ENCODE measurements at regions not wholly inside any gene's neighbourhood (a gene's known extent, or its start where the extent isn't known, plus 50 kb on each side); places are given as distances from the start of the nearest gene placed in this dataset.

DNA sequence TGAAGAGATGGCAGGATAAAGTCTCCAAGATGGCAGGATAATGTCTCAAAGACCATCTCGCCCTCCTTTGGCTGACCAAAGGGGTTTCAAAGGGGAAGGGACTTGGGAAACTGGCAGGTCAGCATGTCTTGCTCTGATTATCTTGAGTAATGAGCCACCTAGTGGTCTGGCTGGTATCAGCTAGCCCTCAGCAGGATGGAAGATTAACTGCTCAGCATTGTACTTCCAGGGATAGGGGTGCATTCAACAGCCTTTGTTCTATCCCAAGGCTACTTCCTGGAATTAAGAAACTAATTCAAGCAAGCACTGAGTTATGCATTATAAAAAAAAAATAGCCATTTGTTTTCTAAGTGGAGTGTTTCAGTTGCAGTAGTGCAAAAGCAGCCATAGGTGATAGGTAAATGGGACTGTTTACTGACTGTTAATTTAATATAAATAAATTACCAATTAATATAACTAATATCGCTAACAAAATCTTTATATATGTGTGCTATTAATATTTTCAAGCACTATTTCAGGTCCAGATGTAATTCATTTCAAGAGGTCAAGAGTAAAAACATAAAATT, 555.5 kb downstream of the CDH9 start:
- DNase-seq (no peak), ATAC-seq (ENCODE audit: low read depth) (no peak)
- Histone ChIP-seq H3K9ac (ENCODE audit: low read length) (no peak overlapping the region), H3K79me2 (ENCODE audit: control insufficient read depth, insufficient read depth, low read length) (no peaks in the 10 kb centered on the region), H2AFZ (ENCODE audit: insufficient read depth, low read depth, low read length, poor library complexity, severe bottlenecking) (no peak overlapping the region), H3K36me3 (replicated peaks in 1 of 2; ENCODE audit: control extremely low read depth in 1 of 2, control insufficient read depth in 1 of 2, extremely low read depth in 1 of 2, insufficient read depth in 2 of 2, low read length in 1 of 2) (no peaks in the 10 kb centered on the region), H3K4me2 (replicated peaks; ENCODE audit: low read depth, low read length, poor library complexity, severe bottlenecking) (no peak overlapping the region), H3K4me1 (ENCODE audit: control insufficient read depth in 2 of 2, insufficient read depth in 2 of 2, low read length in 2 of 2) (no peaks in the 10 kb centered on the region), H3K4me3 (ENCODE audit: control extremely low read depth in 1 of 5, extremely low read depth in 1 of 5, insufficient read depth in 1 of 5, low read depth in 2 of 5, low read length in 4 of 5) (no peak overlapping the region), H3K9me3 (ENCODE audit: control extremely low read depth in 1 of 3, control insufficient read depth in 2 of 3, insufficient read depth in 1 of 3, low read length in 2 of 3) (peaks cover 0 to 14% (median 0%) of the 10 kb centered on the region in 3 donors), H3K27me3 (replicated peaks in 1 of 4; ENCODE audit: control extremely low read depth in 1 of 4, control insufficient read depth in 3 of 4, insufficient read depth in 4 of 4, low read length in 3 of 4) (no peaks in the 10 kb centered on the region), H4K20me1 (ENCODE audit: control insufficient read depth, insufficient read depth, low read length, poor library complexity, severe bottlenecking) (no peaks in the 10 kb centered on the region), H3K27ac (ENCODE audit: low read length in 2 of 2) (no peak overlapping the region)
- no peaks in the 10 kb centered on the region for H3K27me3 Mint-ChIP-seq
- no peaks in the 10 kb centered on the region for H3K9me3 Mint-ChIP-seq (ENCODE audit: insufficient read depth)
- WGBS (ENCODE audit: insufficient coverage) = 50% methylated on average over 1 of the region's 2 CpGs
- no peaks in the 10 kb centered on the region for H3K4me1 Mint-ChIP-seq
- CTCF ChIA-PET = no interaction called here
- POLR2A ChIA-PET = no interaction called here
- TF ChIP-seq, protein P1, sequence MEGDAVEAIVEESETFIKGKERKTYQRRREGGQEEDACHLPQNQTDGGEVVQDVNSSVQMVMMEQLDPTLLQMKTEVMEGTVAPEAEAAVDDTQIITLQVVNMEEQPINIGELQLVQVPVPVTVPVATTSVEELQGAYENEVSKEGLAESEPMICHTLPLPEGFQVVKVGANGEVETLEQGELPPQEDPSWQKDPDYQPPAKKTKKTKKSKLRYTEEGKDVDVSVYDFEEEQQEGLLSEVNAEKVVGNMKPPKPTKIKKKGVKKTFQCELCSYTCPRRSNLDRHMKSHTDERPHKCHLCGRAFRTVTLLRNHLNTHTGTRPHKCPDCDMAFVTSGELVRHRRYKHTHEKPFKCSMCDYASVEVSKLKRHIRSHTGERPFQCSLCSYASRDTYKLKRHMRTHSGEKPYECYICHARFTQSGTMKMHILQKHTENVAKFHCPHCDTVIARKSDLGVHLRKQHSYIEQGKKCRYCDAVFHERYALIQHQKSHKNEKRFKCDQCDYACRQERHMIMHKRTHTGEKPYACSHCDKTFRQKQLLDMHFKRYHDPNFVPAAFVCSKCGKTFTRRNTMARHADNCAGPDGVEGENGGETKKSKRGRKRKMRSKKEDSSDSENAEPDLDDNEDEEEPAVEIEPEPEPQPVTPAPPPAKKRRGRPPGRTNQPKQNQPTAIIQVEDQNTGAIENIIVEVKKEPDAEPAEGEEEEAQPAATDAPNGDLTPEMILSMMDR (IDR thresholded peaks at IDR 0.05) = no peak
- no peak overlapping the region for H3K4me3 Mint-ChIP-seq
- intact Hi-C loops (cut with micrococcal nuclease) = no loop called here
- H3K27ac Mint-ChIP-seq = no peak overlapping the region

DNA sequence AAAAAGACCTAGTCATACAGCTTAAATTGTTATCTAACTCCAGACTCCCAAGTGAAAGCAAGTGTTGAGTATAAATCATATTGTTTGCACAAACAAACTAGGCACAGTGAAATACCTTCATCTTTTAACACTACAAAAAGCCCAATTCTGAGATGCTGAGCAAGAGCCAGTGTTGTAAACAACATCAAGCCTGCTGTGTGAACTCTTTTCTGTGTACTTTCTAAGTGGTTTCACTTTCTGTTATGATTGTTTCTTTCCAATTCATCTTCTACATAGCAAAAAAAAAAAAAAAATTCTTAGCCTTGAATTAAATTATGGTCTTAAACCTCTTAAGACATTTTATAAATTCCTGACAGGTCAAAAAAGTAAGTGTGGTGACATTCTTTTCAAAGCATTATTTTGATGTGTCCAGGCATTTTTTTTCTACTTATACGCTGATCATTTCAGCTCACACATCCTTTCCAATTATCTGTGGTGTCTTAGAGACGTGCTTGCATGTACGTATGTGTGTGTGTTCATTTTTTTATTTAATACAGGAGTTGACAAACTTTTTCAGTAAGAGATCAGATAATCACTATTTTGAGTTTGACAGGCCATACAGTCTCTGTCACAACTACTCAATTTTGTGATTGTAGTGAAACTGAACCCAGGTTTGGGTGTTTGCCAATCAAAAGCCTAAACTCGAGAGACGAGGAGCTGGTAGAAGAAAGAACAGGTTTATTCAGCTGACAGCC, 556.1 kb downstream of the CDH9 start:
- Histone ChIP-seq H2AFZ (ENCODE audit: insufficient read depth, low read depth, low read length, poor library complexity, severe bottlenecking) (no peak overlapping the region), H3K27ac (ENCODE audit: low read length in 2 of 2) (no peak overlapping the region), H3K36me3 (replicated peaks in 1 of 2; ENCODE audit: control extremely low read depth in 1 of 2, control insufficient read depth in 1 of 2, extremely low read depth in 1 of 2, insufficient read depth in 2 of 2, low read length in 1 of 2) (no peaks in the 10 kb centered on the region), H3K4me2 (replicated peaks; ENCODE audit: low read depth, low read length, poor library complexity, severe bottlenecking) (no peak overlapping the region), H3K79me2 (ENCODE audit: control insufficient read depth, insufficient read depth, low read length) (no peaks in the 10 kb centered on the region), H3K9ac (ENCODE audit: low read length) (no peak overlapping the region), H3K9me3 (ENCODE audit: control extremely low read depth in 1 of 3, control insufficient read depth in 2 of 3, insufficient read depth in 1 of 3, low read length in 2 of 3) (peaks cover 0 to 12% (median 0%) of the 10 kb centered on the region in 3 donors), H3K27me3 (replicated peaks in 1 of 4; ENCODE audit: control extremely low read depth in 1 of 4, control insufficient read depth in 3 of 4, insufficient read depth in 4 of 4, low read length in 3 of 4) (no peaks in the 10 kb centered on the region), H3K4me3 (ENCODE audit: control extremely low read depth in 1 of 5, extremely low read depth in 1 of 5, insufficient read depth in 1 of 5, low read depth in 2 of 5, low read length in 4 of 5) (no peak overlapping the region), H3K4me1 (ENCODE audit: control insufficient read depth in 2 of 2, insufficient read depth in 2 of 2, low read length in 2 of 2) (no peaks in the 10 kb centered on the region), H4K20me1 (ENCODE audit: control insufficient read depth, insufficient read depth, low read length, poor library complexity, severe bottlenecking) (no peaks in the 10 kb centered on the region)
- Mint-ChIP-seq H3K27me3 (no peaks in the 10 kb centered on the region), H3K4me3 (no peak overlapping the region), H3K27ac (no peak overlapping the region), H3K9me3 (ENCODE audit: insufficient read depth) (no peaks in the 10 kb centered on the region), H3K4me1 (no peaks in the 10 kb centered on the region)
- ATAC-seq (ENCODE audit: low read depth) (no peak), DNase-seq (no peak)
- WGBS (ENCODE audit: insufficient coverage) = 76% methylated on average over 2 of the region's 5 CpGs
- TF ChIP-seq EZH2 (IDR thresholded peaks at IDR 0.05; ENCODE audit: borderline replicate concordance, insufficient read depth, low read depth, low read length, poor library complexity, severe bottlenecking) = no peak
- TF ChIP-seq, protein P1 (IDR thresholded peaks at IDR 0.05) = no peak
- intact Hi-C loops (cut with micrococcal nuclease) = no loop called here
- ChIA-PET POLR2A (no interaction called here), CTCF (no interaction called here)

Measured in B cell (primary cell).